IMR-90 (cell line): ENCODE measurements at regions not wholly inside any gene's neighbourhood (a gene's known extent, or its start where the extent isn't known, plus 50 kb on each side); places are given as distances from the start of the nearest gene placed in this dataset.

Experiments used
- ATAC-seq: fragments of 200-7000 bp; cut with Tn5 transposase; 2 replicates; pipeline ENCODE4 v1.9.1; 2020; ENCODE audit warnings: low read depth, mild to moderate bottlenecking, moderate library complexity
- BruUV-seq: library from RNA; stranded (reverse); fragments of 400-500 nt; replicated peaks from 2 replicates; lab custom pipeline; 2021; lab: Mats Ljungman, UMichigan
- CTCF ChIA-PET: fragments of 300-600 bp; formaldehyde crosslinking; extraction: SDS; loops from one replicate; lab custom pipeline; 2021; ENCODE audit warnings: antibody characterized with exemption; lab: Yijun Ruan, JAX
- POLR2A ChIA-PET: fragments of 300-600 bp; sonication (Branson Sonifier 250); formaldehyde crosslinking; loops from one replicate; lab custom pipeline; 2022; ENCODE audit warnings: antibody characterized with exemption; ENCODE audit not compliant: unreplicated experiment; lab: Charles Lee
- DNase-seq: peaks from one replicate; pipeline ENCODE4 v3.0.0; 2013
- H2AFZ ChIP-seq: replicated peaks from 2 replicates; pipeline ENCODE3; 2013; ENCODE audit warnings: low read length, mild to moderate bottlenecking; ENCODE audit not compliant: poor library complexity
- H2AK5ac ChIP-seq: 2 replicates; pipeline ENCODE4 v1.6.1; 2013; ENCODE audit warnings: low read depth, low read length, inconsistent platforms
- H2AK9ac ChIP-seq: replicated peaks from 2 replicates; pipeline ENCODE3; 2013; ENCODE audit warnings: mild to moderate bottlenecking, low read depth, low read length, moderate library complexity; ENCODE audit not compliant: poor library complexity
- H2BK120ac ChIP-seq: 2 replicates; pipeline ENCODE4 v1.6.1; 2013; ENCODE audit warnings: low read depth, low read length, inconsistent platforms
- H2BK15ac ChIP-seq: 3 replicates; pipeline ENCODE4 v1.6.1; 2013; ENCODE audit warnings: low read depth, low read length, inconsistent platforms
- H2BK20ac ChIP-seq: 2 replicates; pipeline ENCODE4 v1.6.1; 2013; ENCODE audit warnings: low read depth, mild to moderate bottlenecking, inconsistent platforms, low read length, moderate library complexity
- H2BK5ac ChIP-seq: 2 replicates; pipeline ENCODE4 v1.6.1; 2013; ENCODE audit warnings: mild to moderate bottlenecking, low read depth, low read length, inconsistent platforms; ENCODE audit not compliant: poor library complexity, severe bottlenecking
- H3K14ac ChIP-seq: replicated peaks from 2 replicates; pipeline ENCODE4 v1.6.1; 2013; ENCODE audit warnings: low read depth, low read length, inconsistent platforms
- H3K18ac ChIP-seq: 2 replicates; pipeline ENCODE4 v1.6.1; 2013; ENCODE audit warnings: low read depth, low read length, control low read depth
- H3K23ac ChIP-seq: 2 replicates; pipeline ENCODE4 v1.6.1; 2013; ENCODE audit warnings: low read depth, low read length, inconsistent platforms
- H3K27ac ChIP-seq: 2 replicates; pipeline ENCODE4 v1.5.1; 2013; ENCODE audit warnings: mild to moderate bottlenecking, control low read depth, low read length; ENCODE audit not compliant: insufficient read depth
- H3K27me3 ChIP-seq: 2 replicates; pipeline ENCODE4 v1.6.1; 2013; ENCODE audit warnings: low read length; ENCODE audit not compliant: control insufficient read depth, insufficient read depth
- H3K36me3 ChIP-seq: 2 replicates; pipeline ENCODE4 v1.6.1; 2013; ENCODE audit warnings: low read length, mixed read lengths; ENCODE audit not compliant: control insufficient read depth, insufficient read depth
- H3K4ac ChIP-seq: 2 replicates; pipeline ENCODE4 v1.6.1; 2013; ENCODE audit warnings: low read depth, low read length, inconsistent platforms
- H3K4me1 ChIP-seq: 2 replicates; pipeline ENCODE4 v1.6.1; 2013; ENCODE audit warnings: low read length, mixed read lengths; ENCODE audit not compliant: control insufficient read depth, insufficient read depth
- H3K4me2 ChIP-seq: 2 replicates; pipeline ENCODE4 v1.6.1; 2013; ENCODE audit warnings: low read depth, mild to moderate bottlenecking, control low read depth, low read length, moderate library complexity
- H3K4me3 ChIP-seq: 2 replicates; pipeline ENCODE4 v1.5.1; 2013; ENCODE audit warnings: low read depth, mild to moderate bottlenecking, control low read depth, low read length, moderate library complexity; ENCODE audit not compliant: insufficient read depth
- H3K56ac ChIP-seq: 2 replicates; pipeline ENCODE4 v1.6.1; 2013; ENCODE audit warnings: low read length, inconsistent platforms; ENCODE audit not compliant: insufficient read depth; ENCODE audit errors: extremely low read depth
- H3K79me1 ChIP-seq, 2 experiments: 2 replicates each; pipeline ENCODE4 v1.6.1; 2013; ENCODE audit warnings: low read length in 2 of 2, inconsistent platforms in 1 of 2, low read depth in 1 of 2
- H3K9ac ChIP-seq: 2 replicates; pipeline ENCODE4 v1.6.1; 2013; ENCODE audit warnings: low read depth, low read length, control low read depth
- H3K9me1 ChIP-seq: 2 replicates; pipeline ENCODE4 v1.6.1; 2013; ENCODE audit warnings: low read length, inconsistent platforms; ENCODE audit not compliant: insufficient read depth
- H3K9me3 ChIP-seq: 2 replicates; pipeline ENCODE4 v1.6.1; 2013; ENCODE audit warnings: low read length; ENCODE audit not compliant: control insufficient read depth, insufficient read depth
- H4K20me1 ChIP-seq: 2 replicates; pipeline ENCODE4 v1.6.1; 2013; ENCODE audit warnings: low read length, inconsistent platforms; ENCODE audit not compliant: insufficient read depth
- H4K5ac ChIP-seq: 2 replicates; pipeline ENCODE4 v1.6.1; 2013; ENCODE audit warnings: mild to moderate bottlenecking, low read depth, low read length, control low read depth
- H4K8ac ChIP-seq, 2 experiments: 2 replicates each; pipeline ENCODE4 v1.6.1; 2013; ENCODE audit warnings: low read depth in 2 of 2, low read length in 2 of 2, control low read depth in 1 of 2, inconsistent platforms in 1 of 2
- H4K91ac ChIP-seq: 2 replicates; pipeline ENCODE4 v1.6.1; 2013; ENCODE audit warnings: low read depth, low read length, inconsistent platforms; ENCODE audit not compliant: insufficient read depth
- BHLHE40 ChIP-seq: fragments of 150-350 bp; IDR thresholded peaks from 2 replicates; pipeline ENCODE4 v1.6.1; 2016; ENCODE audit warnings: mild to moderate bottlenecking, low read depth, low read length
- CEBPB ChIP-seq: IDR thresholded peaks from 2 replicates; pipeline ENCODE4 v1.6.1; 2012; ENCODE audit warnings: low read depth, low read length, improper control_type of control experiment
- CHD1 ChIP-seq: IDR thresholded peaks from 2 replicates; pipeline ENCODE4 v1.6.1; 2012; ENCODE audit warnings: low read depth, low read length, improper control_type of control experiment
- CTCF ChIP-seq: conservative IDR thresholded peaks from 2 replicates; pipeline ENCODE4 v1.5.1; 2012; ENCODE audit warnings: mild to moderate bottlenecking, low read depth, low read length, improper control_type of control experiment
- FOS ChIP-seq: fragments of 150-350 bp; IDR thresholded peaks from 2 replicates; pipeline ENCODE4 v1.6.1; 2016; ENCODE audit warnings: low read depth, low read length
- MAFK ChIP-seq: IDR thresholded peaks from 2 replicates; pipeline ENCODE4 v1.6.1; 2012; ENCODE audit warnings: low read depth, low read length, improper control_type of control experiment
- MAZ ChIP-seq: IDR thresholded peaks from 2 replicates; pipeline ENCODE4 v1.6.1; 2012; ENCODE audit warnings: low read depth, mild to moderate bottlenecking, low read length, improper control_type of control experiment, moderate library complexity, borderline replicate concordance
- MXI1 ChIP-seq: IDR thresholded peaks from 2 replicates; pipeline ENCODE4 v1.6.1; 2012; ENCODE audit warnings: low read depth, mild to moderate bottlenecking, low read length, moderate library complexity, borderline replicate concordance
- NFE2L2 ChIP-seq: fragments of 150-350 bp; IDR thresholded peaks from 2 replicates; pipeline ENCODE4 v1.6.1; 2016; ENCODE audit warnings: low read depth, mild to moderate bottlenecking, low read length
- POLR2A ChIP-seq: IDR thresholded peaks from 2 replicates; pipeline ENCODE4 v1.6.1; 2012; ENCODE audit warnings: mild to moderate bottlenecking, low read depth, low read length
- RAD21 ChIP-seq: IDR thresholded peaks from 2 replicates; pipeline ENCODE4 v1.6.1; 2012; ENCODE audit warnings: low read length, improper control_type of control experiment
- RCOR1 ChIP-seq: IDR thresholded peaks from 2 replicates; pipeline ENCODE4 v1.6.1; 2012; ENCODE audit warnings: mild to moderate bottlenecking, low read length, improper control_type of control experiment; ENCODE audit not compliant: insufficient replicate concordance
- RFX5 ChIP-seq: IDR thresholded peaks from 2 replicates; pipeline ENCODE4 v1.8.0; 2012; ENCODE audit warnings: low read depth, mild to moderate bottlenecking, low read length, moderate library complexity
- SMC3 ChIP-seq: fragments of 150-350 bp; IDR thresholded peaks from 2 replicates; pipeline ENCODE4 v1.6.1; 2016; ENCODE audit warnings: low read depth, mild to moderate bottlenecking, antibody characterized with exemption, low read length, moderate library complexity
- WGBS, 2 experiments: methylation state at CpG; one replicate each; pipeline versions ENCODE4 v1.1.5 to v1.1.7; 2013; ENCODE audit warnings: missing lambda C conversion rate in 2 of 2; ENCODE audit not compliant: insufficient read length in 1 of 2; ENCODE audit errors: extremely low coverage in 2 of 2; 5-methylcytosine and 5-hydroxymethylcytosine counted together
- dilution Hi-C: fragments of 300-500 bp; cut with HindIII; formaldehyde crosslinking; loops from one replicate; pipeline ENCODE4 v1.14.3; 2018; ENCODE audit warnings: low sequenced_read_pairs; ENCODE audit not compliant: unreplicated experiment
- in situ Hi-C: fragments of 300-500 bp; cut with MboI; formaldehyde crosslinking; loops from 3 replicates; pipeline ENCODE4 v1.14.3; 2019; ENCODE audit warnings: low sequenced_read_pairs, inconsistent platforms, mixed read lengths
- intact Hi-C: fragments of 100-400 bp; cut with micrococcal nuclease; formaldehyde crosslinking; loops from 2 replicates; pipeline ENCODE4 v1.10.0; 2022
- TF ChIP-seq, protein P1 (sequence below): fragments of 150-350 bp; IDR thresholded peaks from 2 replicates; pipeline ENCODE4 v1.6.1; 2017; ENCODE audit warnings: mild to moderate bottlenecking, antibody characterized with exemption, low read length, low read depth
- TF ChIP-seq, protein P2 (sequence below): fragments of 150-350 bp; IDR thresholded peaks from 2 replicates; pipeline ENCODE4 v1.6.1; 2016; ENCODE audit warnings: low read depth, mild to moderate bottlenecking, low read length, moderate library complexity, borderline replicate concordance

- H4K8ac ChIP-seq = no peak overlapping the region
- no peak overlapping the region for H4K5ac ChIP-seq
- no peaks in the 10 kb centered on the region for H3K36me3 ChIP-seq
- no peaks in the 10 kb centered on the region for H3K79me1 ChIP-seq
- dilution Hi-C loops = no loop called here
- H4K91ac ChIP-seq = no peak overlapping the region
- no peaks in the 10 kb centered on the region for H3K9me1 ChIP-seq
- WGBS, 2 experiments = no CpG with 5 or more reads among the region's 7 CpGs
- no peak overlapping the region for H3K4me2 ChIP-seq
- no peaks in the 10 kb centered on the region for H3K27me3 ChIP-seq
- peaks cover 43% of the 10 kb centered on the region for H3K9me3 ChIP-seq
- no peak overlapping the region for H3K4me3 ChIP-seq
- H3K9ac ChIP-seq = no peak overlapping the region
- no peak overlapping the region for H3K18ac ChIP-seq
- H4K20me1 ChIP-seq = no peaks in the 10 kb centered on the region
- H3K23ac ChIP-seq = no peak overlapping the region
- no peak overlapping the region for H3K14ac ChIP-seq
- POLR2A ChIA-PET = no interaction called here
- no peak for DNase-seq
- H3K4me1 ChIP-seq = no peaks in the 10 kb centered on the region
- H2BK20ac ChIP-seq = no peak overlapping the region
- no peak overlapping the region for H2BK15ac ChIP-seq
- ATAC-seq = no peak
- CTCF ChIA-PET = no interaction called here
- BruUV-seq = no TSS peak
- no peak overlapping the region for H3K56ac ChIP-seq
- no peak overlapping the region for H2AFZ ChIP-seq
- intact Hi-C loops = no loop called here
- in situ Hi-C loops = no loop called here
- H2BK120ac ChIP-seq = no peak overlapping the region
- no peak overlapping the region for H2BK5ac ChIP-seq
- H2AK9ac ChIP-seq = no peak overlapping the region
- TF ChIP-seq MAZ (no peak), NFE2L2 (no peak), CEBPB (no peak), POLR2A (no peak), MAFK (no peak), RFX5 (no peak), BHLHE40 (no peak), CTCF (no peak), CHD1 (no peak), SMC3 (no peak), RAD21 (no peak), FOS (no peak), MXI1 (no peak), RCOR1 (no peak)
- TF ChIP-seq, protein P1, sequence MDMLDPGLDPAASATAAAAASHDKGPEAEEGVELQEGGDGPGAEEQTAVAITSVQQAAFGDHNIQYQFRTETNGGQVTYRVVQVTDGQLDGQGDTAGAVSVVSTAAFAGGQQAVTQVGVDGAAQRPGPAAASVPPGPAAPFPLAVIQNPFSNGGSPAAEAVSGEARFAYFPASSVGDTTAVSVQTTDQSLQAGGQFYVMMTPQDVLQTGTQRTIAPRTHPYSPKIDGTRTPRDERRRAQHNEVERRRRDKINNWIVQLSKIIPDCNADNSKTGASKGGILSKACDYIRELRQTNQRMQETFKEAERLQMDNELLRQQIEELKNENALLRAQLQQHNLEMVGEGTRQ = no peak
- TF ChIP-seq, protein P2, sequence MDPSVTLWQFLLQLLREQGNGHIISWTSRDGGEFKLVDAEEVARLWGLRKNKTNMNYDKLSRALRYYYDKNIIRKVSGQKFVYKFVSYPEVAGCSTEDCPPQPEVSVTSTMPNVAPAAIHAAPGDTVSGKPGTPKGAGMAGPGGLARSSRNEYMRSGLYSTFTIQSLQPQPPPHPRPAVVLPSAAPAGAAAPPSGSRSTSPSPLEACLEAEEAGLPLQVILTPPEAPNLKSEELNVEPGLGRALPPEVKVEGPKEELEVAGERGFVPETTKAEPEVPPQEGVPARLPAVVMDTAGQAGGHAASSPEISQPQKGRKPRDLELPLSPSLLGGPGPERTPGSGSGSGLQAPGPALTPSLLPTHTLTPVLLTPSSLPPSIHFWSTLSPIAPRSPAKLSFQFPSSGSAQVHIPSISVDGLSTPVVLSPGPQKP = no peak
- no peak overlapping the region for H2AK5ac ChIP-seq
- H3K27ac ChIP-seq = no peak overlapping the region
- H3K4ac ChIP-seq = no peak overlapping the region
Observed at GRCh38 chr17:74148901-74149596, 54.4 kb upstream of the RPL38 start.
